ENCODE measurements at regions not wholly inside any gene's neighbourhood (a gene's known extent, or its start where the extent isn't known, plus 50 kb on each side); places are given as distances from the start of the nearest gene placed in this dataset.

DNA sequence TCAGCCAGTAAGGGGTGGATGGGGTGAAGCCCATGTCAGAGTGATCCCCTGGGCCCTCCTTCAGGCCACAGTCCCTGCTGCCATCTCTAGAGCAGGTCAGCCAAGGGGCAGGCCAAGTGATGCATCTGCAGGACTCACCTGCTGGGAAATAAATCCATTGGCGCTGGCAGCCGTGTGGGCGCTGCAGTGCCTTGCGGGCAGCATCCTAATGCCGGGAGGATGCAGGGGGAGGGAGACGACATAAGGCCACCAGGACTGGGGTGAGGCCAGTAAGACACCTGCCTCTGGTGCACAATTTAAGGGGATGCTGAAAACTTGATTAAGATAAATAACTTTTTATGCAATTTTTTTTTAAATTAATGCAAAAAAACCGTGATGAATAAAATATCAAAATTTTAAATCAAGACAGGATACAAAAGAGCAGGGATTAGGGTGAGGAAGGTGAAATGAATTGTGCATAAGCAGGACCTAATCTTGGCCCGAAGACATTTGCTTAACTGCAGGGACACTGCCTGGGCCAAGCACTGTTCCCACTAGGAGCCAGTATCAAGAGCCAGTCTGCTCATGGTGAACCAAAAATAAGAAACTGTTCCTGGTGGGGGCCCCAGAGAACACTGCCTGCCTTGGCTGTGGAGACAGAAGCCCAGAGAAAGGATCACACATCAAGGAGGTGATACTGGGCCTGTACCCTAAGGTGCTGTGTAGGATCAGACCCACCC is 67.5 kb upstream of the CPLX2 start:
- POLR2A ChIA-PET = no interaction called here
- CTCF ChIA-PET = no interaction called here

DNA sequence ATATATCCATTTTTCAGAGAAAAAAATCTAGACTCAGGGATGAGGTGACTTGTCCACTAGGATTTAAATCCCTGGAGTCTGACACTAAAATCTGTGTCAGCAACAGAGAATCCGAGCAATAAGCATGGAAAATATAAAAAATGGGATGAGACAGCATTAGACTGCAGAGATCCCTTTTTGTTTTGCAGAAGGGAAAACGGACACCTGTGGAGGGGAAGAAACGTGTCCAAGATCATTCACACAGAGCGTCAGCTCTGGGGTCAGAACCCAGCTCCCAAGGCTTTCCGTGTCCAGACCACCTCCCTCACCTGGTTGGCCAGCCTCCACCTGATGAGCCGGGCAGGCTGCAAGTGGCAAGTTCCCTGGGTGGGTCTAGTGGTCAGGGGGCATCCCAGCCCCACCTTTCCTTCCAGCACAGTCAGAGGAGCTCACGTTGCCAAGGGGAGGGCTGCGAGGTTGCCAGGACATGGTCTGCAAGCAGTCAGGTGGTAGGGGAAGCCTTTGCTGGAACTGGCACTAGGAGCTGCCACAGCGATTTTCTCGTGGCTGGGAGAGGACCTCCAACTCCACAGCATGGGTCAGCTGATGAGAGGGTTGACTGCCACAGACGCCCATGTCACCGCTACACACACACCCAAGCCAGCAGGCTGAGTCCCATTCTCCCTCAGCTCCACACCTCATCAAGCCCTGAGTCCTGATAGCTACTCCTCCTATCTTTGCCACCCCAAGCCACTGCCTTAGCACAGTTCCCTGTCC is 65.9 kb upstream of the CPLX2 start:
- ChIA-PET POLR2A (no interaction called here), CTCF (no interaction called here)

DNA sequence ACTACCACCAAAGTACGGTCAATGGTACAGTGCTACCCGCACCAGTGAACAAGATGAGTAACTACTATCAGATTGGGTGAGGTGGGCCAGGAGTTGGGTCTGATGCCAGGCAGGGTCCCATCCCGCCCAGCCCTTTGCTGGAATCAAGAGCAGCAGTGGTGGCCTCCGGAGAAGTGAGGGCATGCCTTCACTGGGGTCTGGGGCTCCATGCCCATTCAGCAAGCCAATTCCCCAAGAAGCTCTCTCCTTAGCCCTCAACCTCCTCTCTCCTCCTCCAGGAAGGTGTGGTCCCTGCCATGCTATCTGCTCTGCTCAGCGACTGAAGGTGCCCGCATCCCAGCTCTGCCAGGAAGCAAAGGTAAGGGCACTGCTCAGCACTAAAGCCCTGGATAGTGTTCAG is 62.7 kb upstream of the CPLX2 start:
- POLR2A ChIA-PET = no interaction called here
- CTCF ChIA-PET = no interaction called here

DNA sequence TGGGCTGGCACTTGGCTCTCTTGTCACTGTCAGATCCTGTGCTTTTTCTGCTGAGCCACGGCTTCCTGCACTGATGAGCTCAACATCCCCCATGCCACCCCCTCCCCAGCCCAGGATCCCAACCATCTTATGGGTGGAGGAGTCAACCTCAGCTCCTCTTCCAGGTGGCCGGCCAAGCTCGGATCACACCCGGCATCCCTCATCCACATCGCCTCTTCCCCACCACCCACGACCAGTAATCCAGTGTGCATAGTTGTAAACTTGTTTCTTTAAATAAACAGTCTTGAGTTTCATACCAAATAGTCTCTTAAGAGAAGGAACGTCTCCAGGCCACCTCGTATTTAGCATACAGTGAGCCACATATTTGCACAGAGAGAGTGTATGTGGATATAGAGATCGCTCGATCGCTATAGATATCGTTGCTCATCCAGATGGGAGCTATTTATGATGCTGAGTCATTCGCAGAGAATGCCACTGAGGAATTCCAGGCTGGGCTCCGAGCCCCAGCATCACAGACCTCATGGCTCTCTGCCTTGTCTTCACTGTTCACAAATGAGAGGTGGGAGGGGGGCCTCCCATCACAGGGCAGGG is 61.8 kb upstream of the CPLX2 start:
- ChIA-PET POLR2A (no interaction called here), CTCF (no interaction called here)

DNA sequence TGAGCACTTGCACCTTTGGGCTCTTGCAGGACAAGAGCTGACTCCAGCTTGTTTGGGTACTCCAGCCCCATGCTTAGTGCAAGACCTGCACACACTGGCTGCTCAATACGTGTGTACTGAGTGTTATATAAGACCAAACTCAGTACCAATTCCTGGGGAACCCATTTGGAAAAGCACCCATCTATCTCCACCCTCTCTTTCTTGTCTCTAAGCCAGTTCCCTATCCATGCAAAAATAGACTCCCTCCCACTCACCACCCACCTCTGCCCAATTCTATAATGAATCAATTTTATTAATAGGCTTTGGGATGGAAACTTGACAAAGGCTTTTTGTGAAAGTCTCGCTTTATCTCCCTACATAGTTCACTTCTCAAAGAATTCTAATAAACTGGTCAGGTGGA is 60.9 kb upstream of the CPLX2 start:
- CTCF ChIA-PET = no interaction called here
- POLR2A ChIA-PET = no interaction called here

DNA sequence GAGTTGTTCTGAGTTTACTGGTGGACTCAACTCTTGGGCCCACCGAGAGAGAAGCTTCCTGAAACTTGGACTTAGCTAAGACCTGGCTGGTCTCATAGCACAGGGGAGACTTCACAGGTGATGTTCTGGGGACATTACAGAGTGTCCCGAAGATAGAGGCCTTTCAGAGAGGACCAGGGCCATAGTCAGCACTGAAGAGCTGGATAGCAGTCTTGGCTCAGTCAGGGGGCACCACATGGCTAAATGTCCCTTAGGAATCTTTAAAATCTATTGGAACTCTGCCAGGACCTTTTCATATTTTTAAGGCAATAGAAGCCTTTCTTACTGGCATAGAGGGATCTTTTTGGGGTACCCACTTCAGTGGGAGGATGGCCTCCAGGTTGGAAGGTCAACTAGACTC is 59.8 kb upstream of the CPLX2 start:
- ChIA-PET CTCF (no interaction called here), POLR2A (no interaction called here)

DNA sequence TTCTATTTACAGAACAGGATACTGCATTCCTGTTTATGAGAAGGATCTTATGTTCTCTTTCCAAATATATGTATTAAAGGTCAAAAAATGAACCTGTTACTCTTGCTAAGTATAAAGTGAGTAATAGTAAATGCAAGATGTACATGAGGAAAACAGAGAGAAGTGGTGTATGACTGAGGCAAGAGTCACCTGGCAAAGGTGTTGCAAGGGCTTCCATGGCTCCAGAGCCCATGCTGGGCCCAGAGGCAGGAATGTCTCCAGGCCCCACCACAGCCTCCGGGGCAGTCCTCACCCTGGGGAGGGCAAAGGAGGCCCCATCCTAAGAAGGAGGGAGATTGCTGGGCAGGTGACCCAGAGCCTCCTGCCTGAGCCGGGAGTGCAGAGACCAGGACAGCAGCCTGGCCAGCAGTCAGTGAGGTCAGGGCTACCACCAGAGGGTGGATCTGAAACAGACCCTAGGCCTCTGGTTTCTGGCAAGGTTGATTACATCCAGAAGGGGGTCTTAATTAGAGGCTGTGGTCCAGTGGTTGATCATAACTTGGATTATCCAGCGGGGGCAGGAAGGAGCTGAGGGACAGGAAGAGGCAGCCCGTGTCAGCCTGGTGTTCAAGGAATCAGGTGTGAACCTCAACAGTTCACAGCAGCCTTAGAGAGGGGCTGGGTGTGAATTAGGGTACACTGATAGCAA is 57.3 kb upstream of the CPLX2 start:
- ChIA-PET CTCF (no interaction called here), POLR2A (no interaction called here)

DNA sequence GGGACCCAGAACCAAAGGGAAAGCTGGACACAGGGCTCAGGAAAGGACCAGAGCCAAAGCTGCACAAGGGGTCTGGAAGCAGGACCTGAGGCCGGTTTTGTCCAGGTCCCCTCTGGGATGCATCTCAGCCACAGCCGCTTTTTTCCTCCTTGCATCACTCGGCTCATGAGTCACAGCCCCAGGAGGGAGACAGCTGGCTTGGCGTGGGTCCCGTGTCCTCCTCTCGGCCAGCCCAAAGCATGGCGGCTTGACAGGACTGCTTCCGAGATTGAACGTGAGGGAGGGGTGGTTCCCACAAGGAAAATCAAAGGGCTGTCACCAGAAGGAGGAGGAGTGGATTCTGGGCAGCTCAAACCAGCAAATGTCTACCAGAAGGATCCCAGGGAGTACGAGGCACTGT is 56.7 kb upstream of the CPLX2 start:
- ChIA-PET CTCF (no interaction called here), POLR2A (no interaction called here)

DNA sequence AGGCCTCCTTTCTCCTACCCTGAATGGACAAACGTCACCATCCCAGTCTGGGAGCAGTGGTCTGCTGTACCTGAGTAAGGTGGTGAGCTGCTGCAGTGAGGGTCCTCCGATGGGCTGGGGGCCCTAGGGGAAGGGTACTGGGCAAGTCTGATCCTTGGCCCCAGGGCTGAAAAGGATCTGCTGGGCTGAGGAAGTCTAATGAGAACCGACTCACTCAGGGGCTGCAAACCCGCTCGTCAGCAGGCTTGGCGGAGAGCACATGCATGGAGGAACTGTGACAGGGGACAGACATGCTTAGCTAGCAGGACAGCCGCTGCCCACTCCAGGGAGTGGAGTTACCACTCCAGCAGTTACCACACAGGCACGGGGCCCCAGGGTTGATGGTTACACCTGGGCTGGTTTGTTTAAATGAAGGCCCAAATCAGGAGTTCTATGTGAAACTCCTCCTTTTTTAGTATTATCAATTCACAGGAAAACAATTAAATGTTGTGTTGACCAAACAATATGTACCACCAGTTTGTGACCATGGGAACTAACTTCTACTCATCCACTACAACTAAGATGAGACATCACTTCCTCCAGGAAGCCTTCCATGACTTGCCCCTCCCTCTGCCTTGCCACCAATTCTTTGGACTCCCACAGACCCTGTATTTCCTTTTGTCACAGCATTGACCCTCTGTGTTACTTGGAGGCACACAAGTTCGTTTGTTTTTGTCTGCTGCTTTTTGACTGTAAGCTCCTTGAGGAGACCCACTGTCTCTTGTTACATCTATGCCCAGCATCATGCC is 56.1 kb upstream of the CPLX2 start:
- CTCF ChIA-PET = no interaction called here

DNA sequence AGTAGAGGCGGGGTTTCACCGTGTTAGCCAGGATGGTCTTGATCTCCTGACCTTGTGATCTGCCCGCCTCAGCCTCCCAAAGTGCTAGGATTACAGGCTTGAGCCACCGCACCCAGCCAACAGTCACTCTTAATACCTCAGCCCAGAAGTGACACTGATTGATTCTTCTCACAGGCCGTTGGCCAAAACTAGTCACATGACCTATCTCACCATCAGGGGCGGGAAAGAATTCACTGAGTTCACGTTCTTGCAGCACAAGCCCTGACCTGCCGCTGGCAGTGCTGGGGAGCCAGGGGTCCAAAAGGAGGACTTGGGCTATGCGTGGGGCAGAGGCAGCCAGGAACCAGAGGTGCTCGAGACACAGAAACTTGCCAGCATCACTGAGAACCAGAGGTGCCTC is 55.0 kb upstream of the CPLX2 start:
- POLR2A ChIA-PET = no interaction called here
- CTCF ChIA-PET = no interaction called here

More for the DNA sequence above, 56.1 kb upstream of the CPLX2 start:
- POLR2A ChIA-PET = no interaction called here

DNA sequence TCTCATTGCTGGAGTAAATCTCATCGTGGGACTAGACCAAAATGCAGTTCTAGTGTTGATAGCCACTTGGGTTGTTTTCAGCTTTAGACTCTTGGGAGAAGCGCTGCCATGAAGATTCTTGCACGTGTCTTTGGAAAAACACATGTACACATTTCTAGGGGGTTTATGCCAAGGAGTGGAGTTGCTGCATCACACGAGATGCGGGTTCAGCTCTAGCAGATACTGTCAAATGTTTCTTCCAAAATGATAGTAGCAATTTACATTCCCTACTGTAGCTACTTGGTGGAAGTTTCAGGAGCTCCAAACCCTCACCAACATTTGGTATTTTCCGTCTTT is 52.3 kb upstream of the CPLX2 start:
- POLR2A ChIA-PET = no interaction called here
- CTCF ChIA-PET = no interaction called here

DNA sequence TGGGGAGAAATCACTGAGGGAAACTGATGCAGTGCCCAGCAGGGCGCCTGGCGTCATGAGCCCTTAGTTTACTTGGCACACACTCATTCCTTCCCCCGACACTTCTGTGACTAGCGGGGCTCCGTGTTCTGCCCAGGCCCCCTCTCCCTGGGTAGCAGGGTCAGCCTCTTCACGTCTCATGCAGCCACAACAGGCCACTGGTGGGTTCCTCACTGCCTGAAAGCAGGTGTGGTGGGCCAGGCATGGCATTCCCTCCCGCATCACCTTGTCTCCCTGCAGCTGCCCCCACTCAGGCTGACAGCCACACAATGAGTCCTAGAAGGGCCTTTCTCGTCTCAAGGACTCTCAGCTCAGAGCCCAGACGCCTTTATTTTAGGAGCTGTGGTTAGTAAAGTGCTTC is 51.1 kb upstream of the CPLX2 start:
- ChIA-PET POLR2A (no interaction called here), CTCF (interaction anchor here (1.3 kb wide), 1 partner anchor 90 kb away, joined by 3 read pairs; no protein-coding TSS in a partner anchor)

Measured in activated CD8-positive, alpha-beta memory T cell treated with anti-CD3 and anti-CD28 coated beads for 36 hours (primary cell).